Peyer's patch (tissue), 4 donors: ENCODE measurements at regions not wholly inside any gene's neighbourhood (a gene's known extent, or its start where the extent isn't known, plus 50 kb on each side); places are given as distances from the start of the nearest gene placed in this dataset.

ENCODE experiments used
- DNase-seq, 3 donors: peaks; one replicate each; pipeline ENCODE4 v3.0.0-alpha.2; 2017 to 2019
- H3K27ac ChIP-seq, 4 donors: fragments of 200-600 bp; sonication (generic); one replicate each; pipeline ENCODE4 v1.5.1; 2016 to 2019
- H3K27me3 ChIP-seq, 2 donors: fragments of 200-600 bp; sonication (generic); one replicate each; pipeline ENCODE4 v1.5.1; 2019
- H3K36me3 ChIP-seq, 3 donors: fragments of 200-600 bp; sonication (generic); one replicate each; pipeline ENCODE4 v1.5.1; 2016 to 2019
- H3K4me1 ChIP-seq, 4 donors: fragments of 200-600 bp; sonication (generic); one replicate each; pipeline ENCODE4 v1.5.1; 2016 to 2019
- H3K4me3 ChIP-seq, 4 donors: fragments of 200-600 bp; sonication (generic); 1 replicate in 3 of 4; 2 replicates in 1 of 4; pipeline ENCODE4 v1.5.1; 2016 to 2019; ENCODE audit warnings: mild to moderate bottlenecking in 1 of 4
- H3K9me3 ChIP-seq, 4 donors: fragments of 200-600 bp; sonication (generic); one replicate each; pipeline ENCODE4 v1.5.1; 2016 to 2019; ENCODE audit warnings: mild to moderate bottlenecking in 1 of 4
- POLR2A ChIP-seq, 2 donors: fragments of 450-650 bp; IDR thresholded peaks; one replicate each; pipeline ENCODE4 v1.5.1; 2017; ENCODE audit warnings: antibody characterized with exemption in 2 of 2, mild to moderate bottlenecking in 2 of 2, moderate library complexity in 2 of 2
- TF ChIP-seq, protein P1 (sequence below), 6 experiments: fragments of 450-650 bp in 4 of 6; fragments of 200-600 bp in 2 of 6; sonication (generic) in 1 of 6; IDR thresholded peaks; one replicate each; pipeline ENCODE4 v1.5.1; 2017 to 2019; ENCODE audit warnings: antibody characterized with exemption in 6 of 6, mild to moderate bottlenecking in 3 of 6, moderate library complexity in 1 of 6

DNA sequence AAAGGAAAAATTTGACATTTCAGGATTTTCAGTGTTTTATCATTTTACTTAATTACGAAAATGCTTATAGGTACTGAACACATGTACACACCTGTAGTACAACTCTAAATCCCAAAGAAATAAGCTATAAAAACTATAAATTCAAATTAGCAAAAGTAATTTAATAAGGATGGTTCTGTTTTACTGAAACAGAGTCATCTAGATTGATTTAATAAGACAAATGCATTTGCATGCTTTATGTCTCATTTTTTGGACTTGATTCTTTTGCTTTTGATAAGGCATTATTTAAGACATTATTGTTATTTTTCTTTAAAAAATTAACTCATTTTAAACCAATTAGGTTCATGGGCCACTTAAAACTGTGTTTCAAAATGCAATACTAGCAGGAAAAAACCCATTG is 201.2 kb downstream of the PIK3R1 start:
- Histone ChIP-seq H3K9me3 (no peaks in the 10 kb centered on the region), H3K27me3 (no peaks in the 10 kb centered on the region), H3K4me3 (no peak overlapping the region), H3K4me1 (peaks cover 0 to 16% (median 0%) of the 10 kb centered on the region in 4 donors), H3K36me3 (no peaks in the 10 kb centered on the region), H3K27ac (no peak overlapping the region)
- TF ChIP-seq, protein P1, sequence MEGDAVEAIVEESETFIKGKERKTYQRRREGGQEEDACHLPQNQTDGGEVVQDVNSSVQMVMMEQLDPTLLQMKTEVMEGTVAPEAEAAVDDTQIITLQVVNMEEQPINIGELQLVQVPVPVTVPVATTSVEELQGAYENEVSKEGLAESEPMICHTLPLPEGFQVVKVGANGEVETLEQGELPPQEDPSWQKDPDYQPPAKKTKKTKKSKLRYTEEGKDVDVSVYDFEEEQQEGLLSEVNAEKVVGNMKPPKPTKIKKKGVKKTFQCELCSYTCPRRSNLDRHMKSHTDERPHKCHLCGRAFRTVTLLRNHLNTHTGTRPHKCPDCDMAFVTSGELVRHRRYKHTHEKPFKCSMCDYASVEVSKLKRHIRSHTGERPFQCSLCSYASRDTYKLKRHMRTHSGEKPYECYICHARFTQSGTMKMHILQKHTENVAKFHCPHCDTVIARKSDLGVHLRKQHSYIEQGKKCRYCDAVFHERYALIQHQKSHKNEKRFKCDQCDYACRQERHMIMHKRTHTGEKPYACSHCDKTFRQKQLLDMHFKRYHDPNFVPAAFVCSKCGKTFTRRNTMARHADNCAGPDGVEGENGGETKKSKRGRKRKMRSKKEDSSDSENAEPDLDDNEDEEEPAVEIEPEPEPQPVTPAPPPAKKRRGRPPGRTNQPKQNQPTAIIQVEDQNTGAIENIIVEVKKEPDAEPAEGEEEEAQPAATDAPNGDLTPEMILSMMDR (IDR thresholded peaks at IDR 0.05) = no peak
- no peak for TF ChIP-seq POLR2A (IDR thresholded peaks at IDR 0.05)
- DNase-seq = no peak

DNA sequence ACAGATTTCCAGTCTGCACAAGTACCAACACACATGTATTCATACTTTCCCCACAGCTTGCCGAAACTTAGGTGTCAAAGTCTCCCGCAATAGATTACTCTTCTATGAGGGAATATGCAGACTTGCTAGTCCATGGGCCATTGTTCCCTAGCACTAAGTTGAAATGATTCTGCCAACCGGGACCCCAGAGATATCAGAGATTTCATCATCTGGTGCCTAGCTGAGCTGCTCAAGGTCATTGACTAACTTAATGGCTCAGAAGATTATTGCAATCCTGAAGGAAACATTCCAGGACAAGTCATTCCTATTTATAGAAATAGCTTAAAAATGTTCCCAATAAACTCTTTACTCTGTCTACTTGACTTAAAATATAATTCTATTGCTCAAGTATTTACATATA is 202.6 kb downstream of the PIK3R1 start:
- no peak for DNase-seq
- no peak overlapping the region for H3K27ac ChIP-seq

DNA sequence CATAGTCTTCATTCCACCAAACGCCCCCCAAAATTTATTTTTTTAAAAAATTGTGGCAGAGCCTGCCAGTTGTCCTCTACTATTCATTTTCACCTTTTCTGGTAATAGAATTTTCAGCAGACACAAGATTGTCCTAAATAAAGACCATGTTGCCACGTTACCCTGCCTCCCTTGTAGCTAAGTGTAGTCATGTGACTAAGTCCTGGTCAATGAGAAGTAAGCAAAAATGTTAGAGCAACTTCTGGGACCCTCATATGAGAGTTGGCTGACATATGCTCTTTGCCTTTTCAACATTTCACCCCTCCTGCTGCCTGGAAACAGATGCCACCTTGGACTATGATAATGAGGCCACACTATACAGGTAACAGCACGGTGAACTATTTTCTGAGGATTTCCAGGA is 203.1 kb downstream of the PIK3R1 start:
- no peak overlapping the region for H3K4me3 ChIP-seq
- no peaks in the 10 kb centered on the region for H3K36me3 ChIP-seq
- no peak for TF ChIP-seq POLR2A (IDR thresholded peaks at IDR 0.05)
- TF ChIP-seq, protein P1 (IDR thresholded peaks at IDR 0.05) = no peak
- H3K4me1 ChIP-seq = peaks cover 0 to 26% (median 0%) of the 10 kb centered on the region in 4 donors
- H3K27ac ChIP-seq = peak overlapping the region in 1 of 4 donors; percentile 66
- H3K27me3 ChIP-seq = no peaks in the 10 kb centered on the region
- H3K9me3 ChIP-seq = no peaks in the 10 kb centered on the region
- no peak for DNase-seq

More for the DNA sequence above, 202.6 kb downstream of the PIK3R1 start:
- no peaks in the 10 kb centered on the region for H3K36me3 ChIP-seq
- no peaks in the 10 kb centered on the region for H3K27me3 ChIP-seq
- peaks cover 0 to 21% (median 0%) of the 10 kb centered on the region in 4 donors for H3K4me1 ChIP-seq
- no peak overlapping the region for H3K4me3 ChIP-seq
- H3K9me3 ChIP-seq = no peaks in the 10 kb centered on the region
- TF ChIP-seq, protein P1 (IDR thresholded peaks at IDR 0.05) = no peak
- no peak for TF ChIP-seq POLR2A (IDR thresholded peaks at IDR 0.05)

DNA sequence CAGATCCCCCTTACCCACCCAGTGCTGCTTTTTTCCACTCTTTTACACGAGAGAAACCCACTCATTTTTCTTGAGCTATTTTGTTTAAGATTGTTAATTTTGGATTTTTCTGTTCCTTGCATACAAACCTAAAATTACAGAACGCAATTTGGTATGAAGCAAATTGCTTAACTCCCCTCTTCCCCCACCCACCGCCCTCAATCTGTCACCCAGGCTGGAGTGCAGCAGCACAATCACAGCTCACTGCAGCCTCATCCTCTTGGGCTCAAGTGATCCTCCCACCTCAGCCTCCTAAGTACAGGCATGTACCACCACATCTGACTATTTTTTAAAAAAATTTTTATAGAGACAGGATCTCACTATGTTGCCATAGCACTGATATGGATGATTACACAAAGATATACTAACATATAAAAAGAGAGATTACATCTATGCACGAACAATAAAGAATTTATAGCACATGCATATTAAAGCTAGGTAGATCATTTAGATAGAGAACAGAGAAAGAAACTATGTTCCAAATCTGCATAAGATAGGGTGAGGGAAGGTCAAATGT is 203.6 kb downstream of the PIK3R1 start:
- peak overlapping the region in 2 of 4 donors; percentile 40 to 66 for H3K27ac ChIP-seq
- no peaks in the 10 kb centered on the region for H3K36me3 ChIP-seq
- no peak for TF ChIP-seq POLR2A (IDR thresholded peaks at IDR 0.05)
- TF ChIP-seq, protein P1 (IDR thresholded peaks at IDR 0.05) = no peak
- DNase-seq = no peak
- H3K9me3 ChIP-seq = no peaks in the 10 kb centered on the region
- H3K27me3 ChIP-seq = no peaks in the 10 kb centered on the region
- peaks cover 0 to 30% (median 0%) of the 10 kb centered on the region in 4 donors for H3K4me1 ChIP-seq
- H3K4me3 ChIP-seq = no peak overlapping the region

DNA sequence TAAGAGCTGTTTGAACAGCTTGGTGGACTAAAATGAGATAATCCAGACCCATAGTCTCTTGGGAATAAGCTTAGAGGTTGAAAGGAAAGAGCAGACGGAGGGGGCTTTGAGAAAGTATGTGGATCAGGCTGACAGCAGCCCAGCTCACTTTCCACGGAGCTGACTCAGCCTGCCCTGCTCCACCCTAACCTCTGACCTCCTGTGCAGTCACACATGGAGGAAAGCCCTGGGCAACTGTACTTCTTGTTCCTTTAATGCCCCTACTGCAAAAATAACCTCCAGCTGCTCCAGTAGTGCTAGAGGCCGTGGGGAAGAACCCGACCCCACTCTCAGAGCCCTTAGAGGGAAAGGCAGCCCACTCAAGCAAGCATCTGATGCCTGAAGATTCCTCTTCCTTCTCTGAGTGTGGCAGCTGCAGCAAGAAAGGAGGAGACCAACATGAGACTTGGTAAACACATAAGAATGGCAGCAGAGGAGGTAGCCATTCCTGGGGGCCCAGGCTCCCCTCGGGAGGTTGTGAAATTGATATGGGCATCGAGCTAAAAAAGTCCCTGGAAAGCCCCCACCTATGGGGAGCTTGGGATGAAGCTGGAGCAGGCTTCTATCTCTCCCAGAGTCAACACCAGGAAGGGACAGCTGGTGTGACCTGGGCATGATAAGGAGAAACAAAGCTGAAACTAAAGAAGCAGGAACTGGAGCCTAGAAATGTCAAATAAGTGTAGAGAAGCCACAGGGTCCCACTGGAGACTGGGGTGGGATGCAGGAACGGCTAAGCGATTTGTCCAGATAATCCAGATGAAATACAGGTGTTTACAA is 204.3 kb downstream of the PIK3R1 start:
- H3K27ac ChIP-seq = peak overlapping the region in 2 of 4 donors; percentile 40 to 66
- no peak overlapping the region for H3K4me3 ChIP-seq
- no peaks in the 10 kb centered on the region for H3K36me3 ChIP-seq
- peak in 2 of 3 donors; percentile 72 to 82 for DNase-seq
- H3K4me1 ChIP-seq = peaks cover 0 to 33% (median 1%) of the 10 kb centered on the region in 4 donors
- no peaks in the 10 kb centered on the region for H3K9me3 ChIP-seq
- no peaks in the 10 kb centered on the region for H3K27me3 ChIP-seq
- TF ChIP-seq POLR2A (IDR thresholded peaks at IDR 0.05) = no peak
- TF ChIP-seq, protein P1 (IDR thresholded peaks at IDR 0.05) = no peak
